ENCODE measurements at regions not wholly inside any gene's neighbourhood (a gene's known extent, or its start where the extent isn't known, plus 50 kb on each side); places are given as distances from the start of the nearest gene placed in this dataset.

- TF ChIP-seq CTCF (IDR thresholded peaks at IDR 0.05; ENCODE audit: low read length) (no peak), EZH2phosphoT487 (IDR thresholded peaks at IDR 0.05; ENCODE audit: low read length) (no peak)
Measured at GRCh38 chr6:67897998-67898607, 737.0 kb upstream of the ADGRB3 start.
